AG10803 (cell line): ENCODE measurements at regions not wholly inside any gene's neighbourhood (a gene's known extent, or its start where the extent isn't known, plus 50 kb on each side); places are given as distances from the start of the nearest gene placed in this dataset.

Experiments used
- DNase-seq: peaks from one replicate; pipeline ENCODE4 v3.0.0; 2010; ENCODE audit warnings: low read depth
- H3K4me3 ChIP-seq: 2 replicates; pipeline ENCODE4 v1.5.1; 2011; ENCODE audit warnings: mild to moderate bottlenecking, low read length, control low read depth
- CTCF ChIP-seq: conservative IDR thresholded peaks from 2 replicates; pipeline ENCODE4 v1.5.1; 2011; ENCODE audit warnings: mild to moderate bottlenecking, low read length, control low read depth, inconsistent platforms

GRCh38 chr12:47286676-47287075, 206.9 kb upstream of the AMIGO2 start:
- no peak overlapping the region for H3K4me3 ChIP-seq
- DNase-seq, result no peak
- TF ChIP-seq CTCF, result no peak
